Skin of body (tissue), 1 donor: ENCODE measurements at regions not wholly inside any gene's neighbourhood (a gene's known extent, or its start where the extent isn't known, plus 50 kb on each side); places are given as distances from the start of the nearest gene placed in this dataset.

Experiments used
- DNase-seq: peaks from one replicate; lab custom pipeline; 2025; lab: John Stamatoyannopoulos, UW

- DNase-seq: no peak
These were observed 269.6 kb upstream of the PLXNA2 start for GRCh38 chr1:208513799-208514198.

GRCh38 chr1:208515129-208515528 is 270.9 kb upstream of the PLXNA2 start:
- DNase-seq: no peak

- DNase-seq: no peak
These were observed 272.6 kb upstream of the PLXNA2 start for GRCh38 chr1:208516780-208517179.

GRCh38 chr1:208520438-208521099 is 276.4 kb upstream of the PLXNA2 start:
- no peak for DNase-seq

GRCh38 chr1:208521534-208521933 is 277.4 kb upstream of the PLXNA2 start:
- DNase-seq: no peak

GRCh38 chr1:208523007-208523406 is 278.8 kb upstream of the PLXNA2 start:
- DNase-seq: no peak

GRCh38 chr1:208524376-208524775 is 280.2 kb upstream of the PLXNA2 start:
- no peak for DNase-seq

GRCh38 chr1:208524925-208525324 is 280.7 kb upstream of the PLXNA2 start:
- no peak for DNase-seq

- no peak for DNase-seq
These were observed 281.2 kb upstream of the PLXNA2 start for GRCh38 chr1:208525417-208525816.

GRCh38 chr1:208526613-208527125 is 282.5 kb upstream of the PLXNA2 start:
- DNase-seq: no peak

- no peak for DNase-seq
These were observed 283.0 kb upstream of the PLXNA2 start for GRCh38 chr1:208527156-208527555.

- DNase-seq: no peak
These were observed 284.5 kb upstream of the PLXNA2 start for GRCh38 chr1:208528578-208529240.

- no peak for DNase-seq
These were observed 287.0 kb upstream of the PLXNA2 start for GRCh38 chr1:208531003-208531750.

GRCh38 chr1:208533746-208534598 is 289.8 kb upstream of the PLXNA2 start:
- no peak for DNase-seq

GRCh38 chr1:208534599-208534897 is 290.4 kb upstream of the PLXNA2 start:
- peak; percentile 29 for DNase-seq

GRCh38 chr1:208534979-208535378 is 290.8 kb upstream of the PLXNA2 start:
- no peak for DNase-seq

- no peak for DNase-seq
These were observed 291.3 kb upstream of the PLXNA2 start for GRCh38 chr1:208535511-208535910.

GRCh38 chr1:208536212-208536611 is 292.0 kb upstream of the PLXNA2 start:
- DNase-seq: no peak

GRCh38 chr1:208537198-208537597 is 293.0 kb upstream of the PLXNA2 start:
- DNase-seq: no peak

GRCh38 chr1:208538078-208538477 is 293.9 kb upstream of the PLXNA2 start:
- no peak for DNase-seq

GRCh38 chr1:208538587-208538986 is 294.4 kb upstream of the PLXNA2 start:
- no peak for DNase-seq

GRCh38 chr1:208540724-208541123 is 296.5 kb upstream of the PLXNA2 start:
- no peak for DNase-seq
